ENCODE measurements at regions not wholly inside any gene's neighbourhood (a gene's known extent, or its start where the extent isn't known, plus 50 kb on each side); places are given as distances from the start of the nearest gene placed in this dataset.

GRCh38 chr2:217101972-217102371 lies 242.1 kb upstream of the TNP1 start:
- no peak for DNase-seq

GRCh38 chr2:217099561-217099960 lies 239.7 kb upstream of the TNP1 start:
- no peak for DNase-seq

GRCh38 chr2:217098435-217098834 lies 238.6 kb upstream of the TNP1 start:
- DNase-seq, result no peak

- no peak for DNase-seq
Measured at GRCh38 chr2:217097346-217097745, 237.5 kb upstream of the TNP1 start.

- DNase-seq, result no peak
Measured at GRCh38 chr2:217096474-217097225, 236.8 kb upstream of the TNP1 start.

- no peak for DNase-seq
Measured at GRCh38 chr2:217095511-217096205, 235.8 kb upstream of the TNP1 start.

GRCh38 chr2:217092710-217093379 lies 233.0 kb upstream of the TNP1 start:
- no peak for DNase-seq

GRCh38 chr2:217091531-217091930 lies 231.7 kb upstream of the TNP1 start:
- no peak for DNase-seq

GRCh38 chr2:217090884-217091283 lies 231.0 kb upstream of the TNP1 start:
- no peak for DNase-seq

GRCh38 chr2:217090024-217090473 lies 230.2 kb upstream of the TNP1 start:
- DNase-seq, result no peak

GRCh38 chr2:217086718-217087117 lies 226.9 kb upstream of the TNP1 start:
- no peak for DNase-seq

- DNase-seq, result no peak
Measured at GRCh38 chr2:217086038-217086522, 226.2 kb upstream of the TNP1 start.

- DNase-seq, result no peak
Measured at GRCh38 chr2:217085543-217085942, 225.7 kb upstream of the TNP1 start.

- no peak for DNase-seq
Measured at GRCh38 chr2:217081799-217082198, 221.9 kb upstream of the TNP1 start.

GRCh38 chr2:217079165-217079564 lies 219.3 kb upstream of the TNP1 start:
- DNase-seq, result no peak

GRCh38 chr2:217077831-217078407 lies 218.1 kb upstream of the TNP1 start:
- DNase-seq, result no peak

- no peak for DNase-seq
Measured at GRCh38 chr2:217076657-217077232, 216.9 kb upstream of the TNP1 start.

GRCh38 chr2:217076058-217076435 lies 216.2 kb upstream of the TNP1 start:
- no peak for DNase-seq

- DNase-seq, result no peak
Measured at GRCh38 chr2:217075268-217076057, 215.6 kb upstream of the TNP1 start.

GRCh38 chr2:217074576-217075255 lies 214.9 kb upstream of the TNP1 start:
- no peak for DNase-seq

GRCh38 chr2:217071416-217071815 lies 211.6 kb upstream of the TNP1 start:
- DNase-seq, result no peak

GRCh38 chr2:217070611-217071010 lies 210.7 kb upstream of the TNP1 start:
- no peak for DNase-seq
